BLaER1 treated with 17β-estradiol and CSF1 and Interleukin-3, amounts not matched to agents 10 nM and 100 nM (cell line): ENCODE measurements at regions not wholly inside any gene's neighbourhood (a gene's known extent, or its start where the extent isn't known, plus 50 kb on each side); places are given as distances from the start of the nearest gene placed in this dataset.
"Not testable (repeated sequence)": the region's sequence is repeated elsewhere in the genome, so short reads cannot be mapped to it uniquely, and the experiment has no call there.

Source experiments
- H3K27ac ChIP-seq, 11 experiments: shearing (Covaris generic); formaldehyde crosslinking; 2 replicates each; pipeline ENCODE4 v1.8.1; 2022
- H3K27me3 ChIP-seq, 11 experiments: shearing (Covaris generic); formaldehyde crosslinking; 2 replicates each; pipeline ENCODE4 v1.8.1; 2022
- H3K36me3 ChIP-seq, 11 experiments: shearing (Covaris generic); formaldehyde crosslinking; 2 replicates each; pipeline ENCODE4 v1.8.1; 2022
- H3K4me1 ChIP-seq, 10 experiments: shearing (Covaris generic); formaldehyde crosslinking; 2 replicates each; pipeline ENCODE4 v1.8.1; 2022
- H3K4me2 ChIP-seq, 11 experiments: shearing (Covaris generic); formaldehyde crosslinking; 2 replicates each; pipeline ENCODE4 v1.8.1; 2022
- H3K4me3 ChIP-seq, 10 experiments: shearing (Covaris generic); formaldehyde crosslinking; 2 replicates each; pipeline ENCODE4 v1.8.1; 2022
- H3K9ac ChIP-seq, 11 experiments: shearing (Covaris generic); formaldehyde crosslinking; 2 replicates each; pipeline ENCODE4 v1.8.1; 2022
- H3K9me3 ChIP-seq, 11 experiments: shearing (Covaris generic); formaldehyde crosslinking; replicated peaks in 1 of 11; 2 replicates each; pipeline ENCODE4 v1.8.1; 2022
- H4K20me1 ChIP-seq, 11 experiments: shearing (Covaris generic); formaldehyde crosslinking; 2 replicates each; pipeline ENCODE4 v1.8.1; 2022
- Cebpa-rat ChIP-seq, 11 experiments: shearing (Covaris generic); IDR thresholded peaks; 2 replicates each; pipeline ENCODE4 v1.8.1; 2022

DNA sequence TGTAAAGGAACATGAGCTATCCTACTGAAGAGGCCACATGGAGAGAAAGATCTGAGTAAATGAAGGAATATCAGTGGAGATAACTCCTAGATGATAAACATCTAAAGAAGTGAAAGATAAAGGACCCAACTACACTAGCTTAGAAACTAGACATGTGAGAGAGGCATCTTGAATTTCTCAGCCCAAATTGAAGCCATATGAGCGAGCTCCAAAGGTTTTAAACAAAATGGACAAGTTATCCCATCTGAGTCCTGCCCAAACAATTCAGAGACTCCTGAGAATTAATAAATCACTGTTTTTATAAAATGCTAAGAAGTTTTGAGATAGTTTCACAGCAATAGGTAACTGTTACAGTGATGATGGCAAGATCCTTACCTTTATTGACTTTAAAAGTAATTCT, 438.9 kb downstream of the NAV3 start:
- Histone ChIP-seq H3K4me2 (no peak overlapping the region), H3K27ac (no peak overlapping the region), H3K27me3 (no peaks in the 10 kb centered on the region), H3K36me3 (no peaks in the 10 kb centered on the region), H4K20me1 (no peaks in the 10 kb centered on the region), H3K9me3 (peaks cover 0 to 4% (median 0%) of the 10 kb centered on the region in 11 experiments; a peak in 1 of 22 replicates), H3K4me1 (no peaks in the 10 kb centered on the region), H3K4me3 (no peak overlapping the region), H3K9ac (no peak overlapping the region)
- no peak for TF ChIP-seq Cebpa-rat (IDR thresholded peaks at IDR 0.05)

DNA sequence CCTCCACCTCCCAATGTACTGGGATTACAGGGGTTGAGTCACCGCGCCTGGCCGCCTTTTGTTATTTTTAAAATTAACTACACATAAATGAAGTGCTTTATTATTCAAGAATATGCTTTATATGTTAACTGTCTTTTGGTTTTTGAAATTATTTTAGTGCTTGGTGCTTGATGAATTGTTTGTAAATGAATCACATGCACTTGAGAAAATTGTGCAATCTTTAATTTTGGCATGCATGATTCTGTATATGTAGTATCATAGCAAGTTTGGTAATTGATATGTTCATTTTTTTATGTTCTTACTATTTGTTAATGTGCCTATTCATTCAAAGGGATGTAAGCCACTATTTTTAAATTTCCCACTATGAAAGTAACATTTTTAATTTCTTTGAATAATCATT, 440.9 kb downstream of the NAV3 start:
- Histone ChIP-seq H3K27ac (no peak overlapping the region), H3K36me3 (no peaks in the 10 kb centered on the region), H3K27me3 (no peaks in the 10 kb centered on the region), H3K9me3 (0 out of 22 replicates have a peak, but pooled peaks cover 0 to 4% (median 0%) of the 10 kb centered on the region in 11 experiments), H3K4me2 (no peak overlapping the region), H3K9ac (no peak overlapping the region), H3K4me1 (no peaks in the 10 kb centered on the region), H4K20me1 (no peaks in the 10 kb centered on the region), H3K4me3 (no peak overlapping the region)
- no peak for TF ChIP-seq Cebpa-rat (IDR thresholded peaks at IDR 0.05)

DNA sequence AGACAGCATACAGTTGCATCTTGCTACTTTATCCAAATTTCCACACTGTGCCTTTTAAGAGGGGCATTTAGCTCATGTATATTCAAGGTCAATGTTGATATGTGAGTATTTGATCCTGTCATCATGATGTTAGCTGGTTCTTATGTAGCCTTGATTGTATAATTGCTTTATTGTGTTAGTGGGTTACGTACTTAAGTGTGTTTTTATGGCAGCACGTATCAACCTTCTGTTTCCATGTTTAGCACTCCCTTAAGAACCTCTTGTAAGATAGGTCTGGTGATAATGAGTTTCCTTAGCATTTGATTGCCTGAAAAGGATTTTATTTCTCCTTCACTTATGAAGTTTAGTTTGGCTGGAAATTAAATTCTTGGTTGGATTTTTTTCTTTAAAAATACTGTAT, 445.2 kb downstream of the NAV3 start:
- Histone ChIP-seq H3K4me2 (no peak overlapping the region), H3K36me3 (no peaks in the 10 kb centered on the region), H3K9ac (no peak overlapping the region), H3K4me1 (peaks cover 0 to 33% (median 0%) of the 10 kb centered on the region in 10 experiments; a peak in 6 of 20 replicates), H3K9me3 (peaks cover 10 to 26% (median 16%) of the 10 kb centered on the region in 11 experiments; a peak in 18 of 22 replicates), H3K4me3 (no peak overlapping the region), H4K20me1 (no peaks in the 10 kb centered on the region), H3K27ac (no peak overlapping the region), H3K27me3 (no peaks in the 10 kb centered on the region)
- TF ChIP-seq Cebpa-rat (IDR thresholded peaks at IDR 0.05) = no peak

DNA sequence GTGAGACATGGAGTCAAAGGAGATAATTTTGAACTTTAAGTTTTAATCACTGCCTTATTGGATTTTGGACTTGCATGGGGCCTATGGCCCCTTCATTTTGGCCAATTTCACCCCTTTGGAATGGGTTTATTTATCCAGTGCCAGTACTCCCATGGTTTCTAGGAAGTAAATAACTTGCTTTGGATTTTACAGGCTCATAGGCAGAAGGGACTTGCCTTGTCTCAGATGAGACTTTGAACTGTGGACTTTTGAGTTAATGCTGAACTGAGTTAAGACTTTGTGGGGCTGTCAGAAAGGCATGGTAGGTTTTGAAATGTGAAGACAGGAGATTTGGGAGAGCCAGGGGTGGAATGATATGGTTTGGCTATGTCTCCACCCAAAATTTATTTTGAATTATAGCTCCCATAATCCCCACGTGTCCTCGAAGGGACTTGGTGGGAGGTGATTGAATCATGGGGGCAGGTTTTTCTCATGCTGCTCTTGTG, 448.1 kb downstream of the NAV3 start:
- peaks cover 0 to 60% (median 0%) of the 10 kb centered on the region in 10 experiments; a peak in 6 of 20 replicates for H3K4me1 ChIP-seq
- no peaks in the 10 kb centered on the region for H3K27me3 ChIP-seq
- H3K4me2 ChIP-seq = peak overlapping the region in 1 of 11 experiments; percentile 78; a peak in 2 of 22 replicates
- H3K4me3 ChIP-seq = no peak overlapping the region
- no peaks in the 10 kb centered on the region for H4K20me1 ChIP-seq
- H3K9ac ChIP-seq = no peak overlapping the region
- no peaks in the 10 kb centered on the region for H3K36me3 ChIP-seq
- peaks cover 10 to 26% (median 16%) of the 10 kb centered on the region in 11 experiments; a peak in 18 of 22 replicates for H3K9me3 ChIP-seq
- TF ChIP-seq Cebpa-rat (IDR thresholded peaks at IDR 0.05) = no peak
- peak overlapping the region in 2 of 11 experiments; percentile 71 to 73; a peak in 5 of 22 replicates for H3K27ac ChIP-seq

DNA sequence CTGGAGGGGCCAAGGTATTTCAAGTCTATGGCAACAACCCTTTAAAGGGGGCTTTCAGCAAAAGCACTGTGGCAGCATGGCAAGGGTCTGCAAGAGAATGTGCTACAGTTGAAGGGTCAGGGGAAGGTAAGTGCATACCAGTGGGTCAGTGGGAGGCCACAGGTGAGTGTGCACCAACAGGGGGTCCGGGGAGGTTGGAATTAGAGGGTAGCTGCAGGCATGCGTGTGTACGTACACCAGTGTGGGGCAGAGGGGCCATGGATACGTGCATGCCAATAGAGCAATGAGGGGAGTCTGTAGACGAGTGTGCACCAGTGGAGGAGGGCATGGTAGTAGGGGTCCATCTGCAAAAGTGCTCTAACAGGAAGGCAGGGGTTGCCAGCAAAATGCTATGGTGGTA, 448.9 kb downstream of the NAV3 start:
- Histone ChIP-seq H3K9me3 (peaks cover 10 to 26% (median 16%) of the 10 kb centered on the region in 11 experiments; a peak in 18 of 22 replicates), H3K36me3 (no peaks in the 10 kb centered on the region), H3K4me2 (peak overlapping the region in 3 of 11 experiments; percentile 27 to 78 (median 74); a peak in 6 of 22 replicates), H3K27ac (peak overlapping the region in 3 of 11 experiments; percentile 58 to 73 (median 71); a peak in 5 of 22 replicates), H3K9ac (peak overlapping the region in 1 of 11 experiments; percentile 10; a peak in 1 of 22 replicates), H3K27me3 (no peaks in the 10 kb centered on the region), H4K20me1 (no peaks in the 10 kb centered on the region), H3K4me1 (peaks cover 0 to 68% (median 0%) of the 10 kb centered on the region in 10 experiments; a peak in 6 of 20 replicates), H3K4me3 (no peak overlapping the region)
- no peak for TF ChIP-seq Cebpa-rat (IDR thresholded peaks at IDR 0.05)

DNA sequence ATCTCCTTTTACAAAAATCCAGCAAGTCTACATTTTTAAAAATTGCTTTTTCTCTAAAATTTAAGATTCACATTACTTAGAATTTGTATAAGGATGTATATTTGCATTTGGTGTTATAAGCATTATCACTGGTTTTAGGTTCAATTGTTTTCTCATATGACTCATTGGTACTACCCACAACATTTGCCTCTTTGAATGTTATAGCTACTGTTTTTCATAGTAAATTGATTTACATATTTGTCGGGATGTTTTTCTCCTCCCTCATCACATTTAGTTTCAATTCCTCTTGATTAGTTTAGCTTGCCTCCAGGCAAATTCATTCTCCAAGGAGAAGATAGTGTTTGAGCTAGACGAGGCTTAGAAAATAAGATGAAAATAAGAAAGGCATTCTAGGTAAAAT, 450.4 kb downstream of the NAV3 start:
- not testable (repeated sequence) for H3K36me3 ChIP-seq, H3K27me3 ChIP-seq, H3K4me3 ChIP-seq, H4K20me1 ChIP-seq
- H3K4me1 ChIP-seq = peaks cover 0 to 83% (median 0%) of the 10 kb centered on the region in 10 experiments; a peak in 6 of 20 replicates
- peaks cover 10 to 26% (median 16%) of the 10 kb centered on the region in 11 experiments; a peak in 18 of 22 replicates for H3K9me3 ChIP-seq
- H3K9ac ChIP-seq = peak overlapping the region in 2 of 11 experiments; percentile 34 to 35; a peak in 2 of 22 replicates
- peak overlapping the region in 3 of 11 experiments; percentile 71 to 83 (median 71); a peak in 6 of 22 replicates for H3K27ac ChIP-seq
- H3K4me2 ChIP-seq = peak overlapping the region in 2 of 11 experiments; percentile 74 to 78; a peak in 4 of 22 replicates

DNA sequence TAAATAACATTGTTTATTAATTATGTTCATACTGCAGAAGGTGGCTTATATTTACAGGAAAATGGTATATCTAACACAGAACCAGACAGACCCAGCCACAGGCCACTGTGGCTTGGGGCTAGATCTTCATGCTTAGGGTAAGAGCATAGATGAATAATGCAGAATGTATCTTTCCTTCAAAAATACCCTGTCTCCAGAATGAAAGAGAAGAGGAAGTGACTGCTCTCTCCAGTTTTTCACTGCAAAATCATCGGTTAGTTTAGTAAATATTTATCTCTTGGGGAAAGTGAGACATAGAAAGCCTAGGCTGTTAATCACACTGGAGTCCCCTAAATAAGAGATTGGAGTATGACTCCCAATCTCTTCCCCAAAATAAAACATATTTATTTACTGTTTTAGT, 453.7 kb downstream of the NAV3 start:
- Histone ChIP-seq H3K4me3 (no peak overlapping the region), H4K20me1 (no peaks in the 10 kb centered on the region), H3K4me2 (peak overlapping the region in 2 of 11 experiments; percentile 33 to 44; a peak in 3 of 22 replicates), H3K9ac (no peak overlapping the region), H3K36me3 (no peaks in the 10 kb centered on the region), H3K9me3 (peaks cover 0 to 4% (median 0%) of the 10 kb centered on the region in 11 experiments; a peak in 2 of 22 replicates), H3K4me1 (peaks cover 0 to 77% (median 0%) of the 10 kb centered on the region in 10 experiments; a peak in 6 of 20 replicates), H3K27ac (peak overlapping the region in 1 of 11 experiments; percentile 13; a peak in 2 of 22 replicates), H3K27me3 (no peaks in the 10 kb centered on the region)
- TF ChIP-seq Cebpa-rat (IDR thresholded peaks at IDR 0.05) = no peak

DNA sequence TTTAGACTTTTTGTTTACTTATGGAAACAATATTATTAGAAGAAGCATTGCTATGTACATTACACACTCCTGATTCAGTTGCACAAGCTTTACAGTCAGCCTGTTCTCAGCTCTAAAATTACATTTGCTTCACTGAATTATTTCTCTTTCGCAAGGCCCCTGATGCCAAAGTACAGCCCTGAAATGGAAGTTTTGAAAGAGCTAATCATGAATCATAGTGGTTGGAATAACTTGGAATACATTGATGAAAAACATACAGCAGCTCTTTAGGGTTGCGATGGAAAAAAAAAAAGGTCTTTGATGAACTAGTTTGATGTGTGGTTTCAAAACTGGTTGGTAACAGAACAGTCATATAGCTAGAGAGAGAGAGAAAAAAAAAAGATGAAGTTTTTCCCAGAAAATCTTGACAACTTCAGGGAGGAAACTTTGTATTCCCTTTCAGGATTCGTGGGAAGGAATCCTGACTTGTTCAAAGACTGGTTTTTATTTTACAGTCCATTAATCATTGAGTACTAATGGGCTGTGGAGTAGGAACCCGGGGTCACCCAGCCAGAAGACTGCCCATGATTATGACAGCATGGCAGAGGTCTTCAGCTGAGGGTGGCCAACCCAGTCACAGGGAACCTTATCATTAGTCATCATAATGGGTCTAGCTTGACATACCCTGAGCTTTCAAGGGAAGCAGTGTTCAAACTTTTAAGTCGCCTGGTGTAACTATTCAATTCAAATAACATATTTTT, 460.1 kb downstream of the NAV3 start:
- Histone ChIP-seq H3K9ac (no peak overlapping the region), H3K27me3 (no peaks in the 10 kb centered on the region), H3K9me3 (no peaks in the 10 kb centered on the region), H3K4me3 (no peak overlapping the region), H3K36me3 (no peaks in the 10 kb centered on the region), H4K20me1 (no peaks in the 10 kb centered on the region), H3K4me2 (peak overlapping the region in 2 of 11 experiments; percentile 33 to 44; a peak in 3 of 22 replicates), H3K4me1 (peaks cover 7 to 43% (median 11%) of the 10 kb centered on the region in 10 experiments), H3K27ac (peak overlapping the region in 1 of 11 experiments; percentile 58; a peak in 2 of 22 replicates)
- no peak for TF ChIP-seq Cebpa-rat (IDR thresholded peaks at IDR 0.05)

DNA sequence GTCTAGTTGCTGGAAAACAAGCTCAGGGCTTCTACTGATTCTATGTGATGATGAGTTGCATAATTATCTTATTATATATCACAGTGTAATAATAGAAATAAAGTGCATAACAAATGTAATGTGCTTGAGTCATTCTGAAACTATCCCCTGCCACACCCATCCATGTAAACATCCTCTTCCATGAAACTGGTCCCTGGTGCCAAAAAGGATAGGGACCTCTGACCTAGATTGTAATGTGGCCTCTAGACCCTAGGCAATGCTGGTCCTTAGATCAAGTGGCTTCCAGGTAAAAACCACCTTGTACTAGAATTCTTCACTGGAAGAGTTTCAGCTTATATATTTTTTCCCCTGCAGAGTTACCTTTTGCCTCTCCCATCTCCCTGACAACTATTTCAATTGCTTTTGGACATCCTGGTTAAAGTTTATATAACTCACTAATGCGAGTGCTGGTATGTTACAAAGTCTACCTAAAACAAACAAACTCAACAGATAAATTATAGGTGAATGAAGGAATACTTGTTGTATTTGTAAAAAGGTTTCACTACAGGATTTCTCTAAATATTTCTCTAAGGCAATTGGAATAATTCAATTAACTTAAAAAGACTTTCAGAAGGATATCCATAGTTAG, 462.5 kb downstream of the NAV3 start:
- no peak overlapping the region for H3K9ac ChIP-seq
- no peaks in the 10 kb centered on the region for H4K20me1 ChIP-seq
- TF ChIP-seq Cebpa-rat (IDR thresholded peaks at IDR 0.05) = no peak
- no peak overlapping the region for H3K4me3 ChIP-seq
- H3K27ac ChIP-seq = peak overlapping the region in 2 of 11 experiments; percentile 39 to 62; a peak in 4 of 22 replicates
- H3K4me2 ChIP-seq = peak overlapping the region; percentile 28 to 62 (median 49); a peak in 20 of 22 replicates
- H3K4me1 ChIP-seq = peaks cover 7 to 30% (median 11%) of the 10 kb centered on the region in 10 experiments
- no peaks in the 10 kb centered on the region for H3K36me3 ChIP-seq
- no peaks in the 10 kb centered on the region for H3K27me3 ChIP-seq
- H3K9me3 ChIP-seq = no peaks in the 10 kb centered on the region

DNA sequence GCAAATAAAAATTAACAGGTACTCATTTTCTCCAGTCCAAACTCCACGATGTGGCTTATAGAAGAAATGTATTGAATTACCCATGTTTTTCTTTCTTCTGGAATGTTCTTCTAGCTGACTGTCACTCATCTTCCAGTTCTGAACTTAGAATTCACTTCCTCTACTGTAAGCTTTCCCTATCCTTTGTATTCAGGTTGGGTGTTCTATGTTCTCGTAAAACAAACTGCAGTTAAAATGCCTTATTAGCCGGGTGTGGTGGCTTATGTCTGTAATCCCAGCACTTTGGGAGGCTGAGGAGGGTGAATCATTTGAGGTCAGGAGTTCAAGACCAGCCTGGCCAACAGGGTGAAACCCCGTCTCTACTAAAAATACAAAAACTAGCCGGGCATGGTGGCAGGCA, 470.6 kb downstream of the NAV3 start:
- not testable (repeated sequence) for H3K9me3 ChIP-seq, H3K36me3 ChIP-seq, H3K4me2 ChIP-seq, H3K27ac ChIP-seq, H3K9ac ChIP-seq, H4K20me1 ChIP-seq, H3K4me3 ChIP-seq, H3K4me1 ChIP-seq, H3K27me3 ChIP-seq
